Liver (tissue), 8 donors: ENCODE measurements at regions not wholly inside any gene's neighbourhood (a gene's known extent, or its start where the extent isn't known, plus 50 kb on each side); places are given as distances from the start of the nearest gene placed in this dataset.

Source experiments
- DNase-seq: peaks from one replicate; pipeline ENCODE4 v3.0.0-alpha.2; 2017; ENCODE audit warnings: low spot score
- H3K27ac ChIP-seq, 2 donors: one replicate each; pipeline ENCODE4 v1.7.0; 2013; ENCODE audit warnings: inconsistent platforms in 2 of 2, low read length in 2 of 2, control low read depth in 1 of 2, low read depth in 1 of 2, mild to moderate bottlenecking in 1 of 2
- H3K27me3 ChIP-seq, 4 donors: one replicate each; pipeline versions ENCODE4 v1.6.1 to v1.7.0; 2013; ENCODE audit warnings: low read length in 3 of 4, inconsistent platforms in 1 of 4, mild to moderate bottlenecking in 1 of 4, moderate library complexity in 1 of 4; ENCODE audit not compliant: control insufficient read depth in 4 of 4, insufficient read depth in 4 of 4
- H3K36me3 ChIP-seq, 4 donors: one replicate each; pipeline versions ENCODE4 v1.6.1 to v1.7.0; 2013; ENCODE audit warnings: low read length in 3 of 4, mild to moderate bottlenecking in 3 of 4, low read depth in 1 of 4, moderate library complexity in 1 of 4; ENCODE audit not compliant: control insufficient read depth in 4 of 4, insufficient read depth in 3 of 4
- H3K4me1 ChIP-seq, 4 donors: one replicate each; pipeline versions ENCODE4 v1.6.1 to v1.7.0; 2013; ENCODE audit warnings: low read length in 3 of 4, mild to moderate bottlenecking in 3 of 4, moderate library complexity in 1 of 4; ENCODE audit not compliant: control insufficient read depth in 4 of 4, insufficient read depth in 4 of 4
- H3K4me3 ChIP-seq, 3 donors: one replicate each; pipeline versions ENCODE4 v1.6.1 to v1.7.0; 2013; ENCODE audit warnings: low read length in 3 of 3, control low read depth in 1 of 3, low read depth in 1 of 3, mild to moderate bottlenecking in 1 of 3
- H3K9ac ChIP-seq, 2 donors: one replicate each; pipeline ENCODE4 v1.7.0; 2013; ENCODE audit warnings: low read length in 2 of 2, mild to moderate bottlenecking in 2 of 2, moderate library complexity in 2 of 2, control low read depth in 1 of 2, low read depth in 1 of 2
- H3K9me3 ChIP-seq, 4 donors: one replicate each; pipeline versions ENCODE4 v1.6.1 to v1.7.0; 2013; ENCODE audit warnings: low read length in 3 of 4; ENCODE audit not compliant: control insufficient read depth in 4 of 4
- ATF3 ChIP-seq: IDR thresholded peaks from 2 replicates; pipeline ENCODE4 v1.6.1; 2016; ENCODE audit warnings: antibody characterized with exemption
- CTCF ChIP-seq: fragments of 150-350 bp; IDR thresholded peaks from 2 replicates; pipeline ENCODE4 v1.5.1; 2017; ENCODE audit warnings: improper control_type of control experiment, low read depth, low read length; ENCODE audit not compliant: missing input control
- EGR1 ChIP-seq, 2 donors: IDR thresholded peaks; 2 replicates each; pipeline ENCODE4 v1.6.1; 2016 to 2018; ENCODE audit warnings: antibody characterized with exemption in 2 of 2, low read depth in 2 of 2
- FOXA1 ChIP-seq: IDR thresholded peaks from 2 replicates; pipeline ENCODE4 v1.6.1; 2016; ENCODE audit warnings: antibody characterized with exemption
- FOXA2 ChIP-seq: IDR thresholded peaks from 2 replicates; pipeline ENCODE4 v1.6.1; 2016; ENCODE audit warnings: antibody characterized with exemption
- GABPA ChIP-seq, 2 donors: IDR thresholded peaks in 1 of 2; conservative IDR thresholded peaks in 1 of 2; 2 replicates each; pipeline ENCODE4 v1.6.1; 2016; ENCODE audit warnings: antibody characterized with exemption in 2 of 2, mild to moderate bottlenecking in 1 of 2, moderate library complexity in 1 of 2
- HNF4A ChIP-seq, 2 donors: conservative IDR thresholded peaks; 2 replicates each; pipeline ENCODE4 v1.6.1; 2016; ENCODE audit warnings: antibody characterized with exemption in 2 of 2, mild to moderate bottlenecking in 2 of 2
- HNF4G ChIP-seq: IDR thresholded peaks from 2 replicates; pipeline ENCODE4 v1.6.1; 2016; ENCODE audit warnings: antibody characterized with exemption
- JUND ChIP-seq, 2 donors: IDR thresholded peaks; 2 replicates each; pipeline ENCODE4 v1.6.1; 2016; ENCODE audit warnings: antibody characterized with exemption in 2 of 2
- MAX ChIP-seq: IDR thresholded peaks from 2 replicates; pipeline ENCODE4 v1.6.1; 2016; ENCODE audit warnings: antibody characterized with exemption
- NR2F2 ChIP-seq: IDR thresholded peaks from 2 replicates; pipeline ENCODE4 v1.6.1; 2016; ENCODE audit warnings: antibody characterized with exemption
- RAD21 ChIP-seq, 2 donors: IDR thresholded peaks; 2 replicates each; pipeline ENCODE4 v1.6.1; 2016; ENCODE audit warnings: antibody characterized with exemption in 2 of 2, mild to moderate bottlenecking in 2 of 2
- REST ChIP-seq: IDR thresholded peaks from 2 replicates; pipeline ENCODE4 v1.6.1; 2016; ENCODE audit warnings: antibody characterized with exemption, mild to moderate bottlenecking
- RXRA ChIP-seq, 2 donors: IDR thresholded peaks; 2 replicates each; pipeline ENCODE4 v1.6.1; 2017 to 2018; ENCODE audit warnings: antibody characterized with exemption in 2 of 2, mild to moderate bottlenecking in 1 of 2
- SP1 ChIP-seq: IDR thresholded peaks from 2 replicates; pipeline ENCODE4 v1.6.1; 2018; ENCODE audit warnings: antibody characterized with exemption, mild to moderate bottlenecking
- TAF1 ChIP-seq: conservative IDR thresholded peaks from 2 replicates; pipeline ENCODE4 v1.6.1; 2016; ENCODE audit warnings: antibody characterized with exemption, mild to moderate bottlenecking
- YY1 ChIP-seq: IDR thresholded peaks from 2 replicates; pipeline ENCODE4 v1.6.1; 2016; ENCODE audit warnings: antibody characterized with exemption, mild to moderate bottlenecking
- ZBTB33 ChIP-seq: IDR thresholded peaks from 2 replicates; pipeline ENCODE4 v1.6.1; 2016; ENCODE audit warnings: antibody characterized with exemption
- WGBS: extraction: QIAGEN DNeasy Blood & Tissue Kit; methylation state at CpG from one replicate; pipeline ENCODE4 v1.1.7; 2013; 5-methylcytosine and 5-hydroxymethylcytosine counted together
- donor health status: healthy.
- donor health status: healthy.
- donor health status: healthy.
- donor health status: healthy.
- donor health status: healthy.

- Histone ChIP-seq H3K9ac (no peak overlapping the region), H3K4me3 (no peak overlapping the region), H3K36me3 (no peaks in the 10 kb centered on the region), H3K27me3 (no peaks in the 10 kb centered on the region), H3K27ac (no peak overlapping the region), H3K9me3 (no peaks in the 10 kb centered on the region), H3K4me1 (no peaks in the 10 kb centered on the region)
- DNase-seq: no peak
- TF ChIP-seq EGR1 (IDR thresholded peaks at IDR 0.05; ENCODE audit: low read depth in 2 of 2): no peak
- no peak for TF ChIP-seq CTCF
- TF ChIP-seq YY1: no peak
- no peak for TF ChIP-seq FOXA2
- TF ChIP-seq JUND (IDR thresholded peaks at IDR 0.05): no peak
- no peak for TF ChIP-seq HNF4A (conservative IDR thresholded peaks at IDR 0.05)
- no peak for TF ChIP-seq SP1
- TF ChIP-seq ATF3: no peak
- no peak for TF ChIP-seq TAF1
- no peak for TF ChIP-seq MAX
- no peak for TF ChIP-seq RAD21 (IDR thresholded peaks at IDR 0.05)
- TF ChIP-seq ZBTB33: no peak
- no peak for TF ChIP-seq FOXA1
- TF ChIP-seq RXRA (IDR thresholded peaks at IDR 0.05): no peak
- no peak for TF ChIP-seq HNF4G
- TF ChIP-seq GABPA (IDR thresholded peaks at IDR 0.05 in 1 of 2, conservative IDR thresholded peaks at IDR 0.05 in 1 of 2): no peak
- 90% methylated on average over 4 of the region's 4 CpGs for WGBS
Observed at GRCh38 chr1:55535724-55536544, 320.8 kb upstream of the USP24 start.

- Histone ChIP-seq H3K4me1 (no peaks in the 10 kb centered on the region), H3K27ac (no peak overlapping the region), H3K36me3 (no peaks in the 10 kb centered on the region), H3K27me3 (no peaks in the 10 kb centered on the region), H3K9ac (no peak overlapping the region), H3K4me3 (no peak overlapping the region), H3K9me3 (no peaks in the 10 kb centered on the region)
- WGBS: 92% methylated on average over 3 of the region's 3 CpGs
- no peak for DNase-seq
- TF ChIP-seq HNF4A (conservative IDR thresholded peaks at IDR 0.05) (no peak), RXRA (IDR thresholded peaks at IDR 0.05) (no peak), HNF4G (no peak), GABPA (IDR thresholded peaks at IDR 0.05 in 1 of 2, conservative IDR thresholded peaks at IDR 0.05 in 1 of 2) (no peak), SP1 (no peak), REST (no peak), ATF3 (no peak), NR2F2 (no peak), CTCF (no peak), EGR1 (IDR thresholded peaks at IDR 0.05; ENCODE audit: low read depth in 2 of 2) (no peak), YY1 (no peak), RAD21 (IDR thresholded peaks at IDR 0.05) (no peak), JUND (IDR thresholded peaks at IDR 0.05) (no peak), FOXA1 (no peak), FOXA2 (no peak), TAF1 (no peak), MAX (no peak)
Observed at GRCh38 chr1:55534565-55535121, 319.5 kb upstream of the USP24 start.
